AG04449 (cell line): ENCODE measurements at regions not wholly inside any gene's neighbourhood (a gene's known extent, or its start where the extent isn't known, plus 50 kb on each side); places are given as distances from the start of the nearest gene placed in this dataset.

Experiments used
- CTCF ChIA-PET: fragments of 350-600 bp; formaldehyde crosslinking; extraction: SDS; loops from one replicate; lab custom pipeline; 2021; ENCODE audit warnings: antibody characterized with exemption; lab: Yijun Ruan, JAX
- POLR2A ChIA-PET: fragments of 400-600, 350-600 bp; formaldehyde crosslinking; extraction: SDS; loops from one replicate; lab custom pipeline; 2020; ENCODE audit warnings: antibody characterized with exemption, inconsistent platforms; lab: Yijun Ruan, JAX
- DNase-seq: peaks from one replicate; pipeline ENCODE4 v3.0.0-alpha.2; 2010; ENCODE audit warnings: low read depth, low spot score
- H3K4me3 ChIP-seq: 2 replicates; pipeline ENCODE4 v1.5.1; 2011; ENCODE audit warnings: low read depth, mild to moderate bottlenecking, control low read depth, low read length
- CTCF ChIP-seq: IDR thresholded peaks from one replicate; pipeline ENCODE4 v1.5.1; 2011; ENCODE audit warnings: mild to moderate bottlenecking, moderate library complexity, low read length, control low read depth, inconsistent platforms; ENCODE audit not compliant: insufficient read depth; ENCODE audit errors: missing control alignments

- no peak for DNase-seq
- H3K4me3 ChIP-seq, result no peak overlapping the region
- POLR2A ChIA-PET, result interaction anchor here (0.6 kb wide), 1 partner anchor 13 kb away, joined by 3 read pairs; no protein-coding TSS in a partner anchor
- TF ChIP-seq CTCF, result no peak
- CTCF ChIA-PET, result interaction anchor here (0.6 kb wide), 1 partner anchor 10 kb away, joined by 3 read pairs; no protein-coding TSS in a partner anchor
These were observed 291.9 kb upstream of the TRIB2 start for GRCh38 chr2:12424809-12425208.

GRCh38 chr2:12428324-12428723 is 288.4 kb upstream of the TRIB2 start:
- CTCF ChIA-PET, result interaction anchor here (1.0 to 1.5 kb wide), 3 partner anchors 13 to 288 kb away, joined by 3 read pairs; no protein-coding TSS in a partner anchor
- TF ChIP-seq CTCF, result no peak
- no peak overlapping the region for H3K4me3 ChIP-seq
- no peak for DNase-seq
- POLR2A ChIA-PET, result no interaction called here

- DNase-seq, result no peak
- ChIA-PET CTCF (interaction anchor here (1.0 to 1.5 kb wide), 3 partner anchors 13 to 287 kb away, joined by 3 read pairs; no protein-coding TSS in a partner anchor), POLR2A (no interaction called here)
- no peak for TF ChIP-seq CTCF
- no peak overlapping the region for H3K4me3 ChIP-seq
These were observed 287.9 kb upstream of the TRIB2 start for GRCh38 chr2:12428786-12429185.

- POLR2A ChIA-PET, result no interaction called here
- no peak overlapping the region for H3K4me3 ChIP-seq
- TF ChIP-seq CTCF, result no peak
- CTCF ChIA-PET, result interaction anchor here (0.6 to 1.3 kb wide), 2 partner anchors 35 to 501 kb away, joined by 3 read pairs; no protein-coding TSS in a partner anchor
- DNase-seq, result peak; percentile 37
These were observed 286.8 kb upstream of the TRIB2 start for GRCh38 chr2:12429779-12430406.

GRCh38 chr2:12430407-12431133 is 286.2 kb upstream of the TRIB2 start:
- H3K4me3 ChIP-seq, result no peak overlapping the region
- TF ChIP-seq CTCF, result no peak
- no peak for DNase-seq
- ChIA-PET CTCF (interaction anchor here (0.6 to 1.3 kb wide), 2 partner anchors 36 to 501 kb away, joined by 3 read pairs; no protein-coding TSS in a partner anchor), POLR2A (no interaction called here)

- ChIA-PET CTCF (interaction anchor here (0.8 kb wide), 1 partner anchor 393 kb away, joined by 3 read pairs; no protein-coding TSS in a partner anchor), POLR2A (interaction anchor here (0.6 to 1.5 kb wide), 2 partner anchors 10 to 98 kb away, joined by 3 to 5 read pairs; no protein-coding TSS in a partner anchor)
- TF ChIP-seq CTCF, result no peak
- no peak overlapping the region for H3K4me3 ChIP-seq
- no peak for DNase-seq
These were observed 283.6 kb upstream of the TRIB2 start for GRCh38 chr2:12432985-12433625.
